ENCODE measurements at regions not wholly inside any gene's neighbourhood (a gene's known extent, or its start where the extent isn't known, plus 50 kb on each side); places are given as distances from the start of the nearest gene placed in this dataset.
"Not testable (repeated sequence)": the region's sequence is repeated elsewhere in the genome, so short reads cannot be mapped to it uniquely, and the experiment has no call there.

DNA sequence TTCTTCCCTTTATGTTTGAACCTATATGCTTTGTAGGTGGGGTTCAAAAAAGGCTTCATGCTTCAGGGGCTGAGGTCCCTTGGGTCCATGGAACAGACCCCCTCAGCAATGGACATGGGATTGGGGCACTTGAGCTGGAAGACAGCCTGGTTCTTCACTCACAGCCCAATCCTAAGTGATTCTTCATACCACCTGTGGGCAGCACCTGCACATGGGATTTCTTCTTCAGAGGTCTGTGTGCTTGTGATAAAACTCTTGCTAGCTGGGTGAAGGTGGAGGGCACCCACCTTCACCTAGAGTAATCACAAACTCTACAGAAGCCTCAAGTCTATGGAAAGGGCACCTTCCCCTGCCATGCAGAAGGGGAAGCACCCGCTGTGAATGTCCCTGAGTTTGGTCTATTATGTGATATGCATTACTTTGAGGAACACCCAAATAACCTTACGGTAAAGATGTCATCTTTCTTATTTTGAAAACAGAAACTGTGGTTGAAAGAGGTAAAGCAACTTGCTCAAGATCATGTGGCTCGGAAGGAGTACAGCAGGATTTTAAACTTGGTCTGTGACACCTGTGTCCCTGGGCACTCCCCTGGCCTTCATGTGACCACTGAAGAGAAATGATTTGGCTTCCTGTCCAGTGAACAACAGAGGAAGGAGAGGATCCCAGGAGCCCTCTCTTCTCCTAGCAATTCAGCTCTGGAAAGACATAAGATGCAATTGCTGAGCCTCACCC, 469.5 kb upstream of the ZMIZ1 start:
- peaks cover 6% of the 10 kb centered on the region for H3K4me1 Mint-ChIP-seq
- no peak for DNase-seq
- no peak overlapping the region for H3K4me3 Mint-ChIP-seq
- no peak overlapping the region for H3K27ac Mint-ChIP-seq
- H3K36me3 Mint-ChIP-seq (ENCODE audit: low read depth) = no peaks in the 10 kb centered on the region
- intact Hi-C loops (cut with micrococcal nuclease) = no loop called here
- H3K9me3 Mint-ChIP-seq = no peaks in the 10 kb centered on the region
- H3K27me3 Mint-ChIP-seq = no peaks in the 10 kb centered on the region

DNA sequence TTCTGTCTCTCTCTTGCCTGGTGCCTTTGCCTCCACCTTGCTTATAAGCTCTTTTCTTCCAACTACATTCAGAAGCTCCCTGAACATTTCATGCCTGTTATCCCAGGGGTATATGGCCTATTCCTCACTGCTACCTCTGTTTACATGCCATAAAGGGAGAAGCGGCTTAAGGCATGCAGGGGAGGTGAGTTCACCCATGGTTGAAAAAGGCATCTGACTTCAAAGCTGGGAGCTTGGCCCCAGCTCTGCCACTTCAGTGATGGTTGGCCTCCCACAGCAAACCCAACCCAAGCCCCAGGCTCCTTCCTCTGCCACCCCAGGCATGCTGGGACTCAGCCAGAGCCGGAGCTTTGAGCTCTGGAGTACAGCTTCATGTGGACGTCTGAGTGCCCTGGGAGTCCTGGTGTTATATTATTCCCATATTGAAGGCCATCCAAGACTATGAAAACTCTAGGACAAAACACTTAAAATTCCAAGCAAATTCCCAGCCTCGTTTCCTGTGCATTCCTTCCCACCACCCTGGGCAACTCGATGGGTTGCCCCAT, 468.6 kb upstream of the ZMIZ1 start:
- intact Hi-C loops (cut with micrococcal nuclease) = no loop called here
- peaks cover 6% of the 10 kb centered on the region for H3K4me1 Mint-ChIP-seq
- no peaks in the 10 kb centered on the region for H3K9me3 Mint-ChIP-seq
- no peaks in the 10 kb centered on the region for H3K36me3 Mint-ChIP-seq (ENCODE audit: low read depth)
- H3K27ac Mint-ChIP-seq = no peak overlapping the region
- no peaks in the 10 kb centered on the region for H3K27me3 Mint-ChIP-seq
- DNase-seq = no peak
- H3K4me3 Mint-ChIP-seq = no peak overlapping the region

DNA sequence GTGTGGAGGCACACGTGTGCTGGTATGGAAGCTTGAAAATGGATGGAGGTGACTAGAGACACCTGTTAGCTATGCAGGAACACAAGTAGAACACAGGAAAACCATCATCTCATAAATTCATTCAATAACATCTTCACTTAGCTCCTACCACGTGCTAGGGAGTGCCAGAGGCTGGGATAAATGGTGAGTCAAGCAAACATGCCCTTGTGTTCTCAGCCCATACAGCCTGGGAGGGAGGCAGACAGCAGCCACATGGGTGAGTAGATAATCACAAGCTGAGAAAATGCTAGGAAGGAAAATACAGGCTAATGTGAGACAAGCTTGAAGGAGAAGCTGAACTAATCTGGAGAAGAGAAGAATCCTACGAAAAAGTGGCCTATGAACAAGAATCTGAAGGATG, 468.0 kb upstream of the ZMIZ1 start:
- DNase-seq = no peak
- H3K27ac Mint-ChIP-seq = no peak overlapping the region

DNA sequence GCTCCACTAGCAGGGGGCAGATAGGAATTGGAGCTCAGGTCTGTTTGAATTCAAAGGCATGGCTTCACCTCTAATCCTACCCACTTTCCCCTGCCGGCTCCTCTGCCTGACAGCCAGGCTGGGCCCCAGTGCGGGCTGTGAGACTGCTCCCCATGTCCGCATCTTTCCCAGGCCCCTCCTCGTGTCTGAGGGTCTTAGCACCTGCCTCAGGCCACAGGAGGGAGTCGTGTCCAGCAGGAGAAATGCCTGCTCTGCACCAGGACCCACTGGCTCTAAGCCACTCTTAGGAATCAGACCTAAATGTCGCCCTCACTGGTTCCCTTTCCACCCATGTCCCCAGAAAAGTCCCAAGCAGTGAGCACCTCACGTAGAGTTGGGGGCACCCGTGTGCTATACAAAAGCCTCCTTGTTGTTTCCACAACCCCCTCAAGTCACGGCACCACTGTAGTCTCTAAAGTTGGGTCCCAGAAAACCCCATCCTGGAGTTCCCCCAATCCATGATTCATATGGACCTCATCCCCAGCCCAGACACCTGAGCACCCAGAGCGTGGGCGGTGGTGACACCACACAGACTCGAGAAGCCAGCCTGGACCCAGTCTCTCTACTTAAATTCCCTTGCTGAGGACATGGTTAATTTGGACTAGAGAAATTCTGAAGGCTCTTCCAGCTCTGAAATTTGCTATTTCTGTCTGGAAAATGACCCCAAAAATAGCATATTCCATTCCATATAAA, 466.4 kb upstream of the ZMIZ1 start:
- Mint-ChIP-seq H3K36me3 (ENCODE audit: low read depth) (no peaks in the 10 kb centered on the region), H3K27me3 (no peaks in the 10 kb centered on the region), H3K4me1 (peaks cover 6% of the 10 kb centered on the region), H3K4me3 (no peak overlapping the region), H3K27ac (peak overlapping the region; percentile 48), H3K9me3 (no peaks in the 10 kb centered on the region)
- no peak for DNase-seq
- intact Hi-C loops (cut with micrococcal nuclease) = loop anchor here (2.0 kb wide), 1 partner anchor 24 kb away; no protein-coding TSS in a partner anchor

More for the DNA sequence above, 468.0 kb upstream of the ZMIZ1 start:
- no peaks in the 10 kb centered on the region for H3K27me3 Mint-ChIP-seq
- intact Hi-C loops (cut with micrococcal nuclease) = no loop called here
- H3K4me1 Mint-ChIP-seq = peaks cover 6% of the 10 kb centered on the region
- no peaks in the 10 kb centered on the region for H3K36me3 Mint-ChIP-seq (ENCODE audit: low read depth)
- no peaks in the 10 kb centered on the region for H3K9me3 Mint-ChIP-seq
- no peak overlapping the region for H3K4me3 Mint-ChIP-seq

DNA sequence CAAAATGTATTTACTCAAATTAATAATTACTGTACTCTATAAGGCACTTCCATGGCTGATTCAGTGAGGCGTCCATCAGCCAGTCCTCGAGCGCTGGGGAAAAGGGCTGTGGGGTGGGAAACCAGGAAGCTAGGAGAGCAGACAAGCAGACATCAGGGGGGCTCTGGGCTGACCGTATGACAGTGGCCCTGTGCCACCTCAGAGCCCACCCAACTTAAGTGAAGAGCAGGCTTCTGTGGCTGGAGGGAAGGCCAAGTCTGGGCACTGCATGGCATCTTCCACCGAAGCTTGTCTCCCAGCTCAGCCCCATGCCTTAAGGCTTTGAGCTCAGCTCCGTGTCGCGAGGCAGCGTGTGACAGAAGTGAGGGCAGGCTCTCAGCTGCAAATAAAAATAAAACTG, 464.5 kb upstream of the ZMIZ1 start:
- DNase-seq = no peak
- H3K4me1 Mint-ChIP-seq = peaks cover 6% of the 10 kb centered on the region
- H3K36me3 Mint-ChIP-seq (ENCODE audit: low read depth) = no peaks in the 10 kb centered on the region
- H3K27ac Mint-ChIP-seq = no peak overlapping the region
- H3K9me3 Mint-ChIP-seq = no peaks in the 10 kb centered on the region
- H3K4me3 Mint-ChIP-seq = no peak overlapping the region
- intact Hi-C loops (cut with micrococcal nuclease) = no loop called here
- H3K27me3 Mint-ChIP-seq = peaks cover 4% of the 10 kb centered on the region

DNA sequence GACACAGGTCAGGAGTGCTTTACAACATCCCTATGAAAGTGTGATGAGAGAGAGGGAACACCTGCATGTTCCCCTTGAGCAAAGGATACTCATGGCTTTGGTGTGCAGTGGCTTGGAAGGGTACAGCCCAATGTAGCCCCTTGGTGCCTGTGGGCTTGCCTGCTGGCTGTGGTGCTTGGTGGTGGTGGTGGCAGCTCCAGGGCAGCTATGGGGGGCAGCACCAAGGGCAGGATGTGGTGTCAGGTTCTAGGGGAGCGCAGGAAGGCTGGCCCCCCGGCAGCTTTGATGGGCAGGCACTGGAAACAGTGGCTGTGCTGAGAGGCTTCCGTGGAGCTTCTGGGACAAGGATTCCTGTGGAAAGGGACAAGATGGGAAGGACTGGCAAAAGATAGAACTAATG, 464.0 kb upstream of the ZMIZ1 start:
- H3K4me3 Mint-ChIP-seq = no peak overlapping the region
- H3K27me3 Mint-ChIP-seq = peaks cover 4% of the 10 kb centered on the region
- H3K36me3 Mint-ChIP-seq (ENCODE audit: low read depth) = no peaks in the 10 kb centered on the region
- H3K4me1 Mint-ChIP-seq = peaks cover 6% of the 10 kb centered on the region
- peaks cover under 1% of the 10 kb centered on the region for H3K9me3 Mint-ChIP-seq
- H3K27ac Mint-ChIP-seq = no peak overlapping the region
- intact Hi-C loops (cut with micrococcal nuclease) = no loop called here
- DNase-seq = no peak

DNA sequence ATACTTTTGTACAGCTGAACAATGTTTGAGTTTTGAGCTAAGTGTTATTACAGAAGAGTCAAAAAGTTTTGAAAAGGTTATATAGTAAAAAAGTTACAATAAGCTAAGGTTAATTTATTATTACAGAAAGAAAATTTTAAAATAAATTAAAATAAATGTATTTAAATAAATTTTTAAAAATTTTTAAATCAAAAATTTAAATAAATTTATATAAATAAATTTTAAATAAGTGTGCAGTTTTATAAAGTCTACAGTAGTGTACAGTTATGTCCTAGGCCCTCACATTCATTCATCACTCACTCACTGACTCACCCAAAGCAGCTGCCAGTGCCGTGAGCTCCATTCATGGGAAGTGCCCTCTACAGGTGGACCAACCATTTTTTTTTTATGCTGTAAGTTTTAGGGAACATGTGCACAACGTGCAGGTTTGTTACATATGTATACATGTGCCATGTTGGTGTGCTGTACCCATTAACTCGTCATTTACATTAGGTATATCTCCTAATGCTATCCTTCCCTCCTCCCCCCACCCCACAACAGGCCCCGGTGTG, 462.9 kb upstream of the ZMIZ1 start:
- intact Hi-C loops (cut with micrococcal nuclease) = no loop called here
- peaks cover 6% of the 10 kb centered on the region for H3K4me1 Mint-ChIP-seq
- peaks cover 9% of the 10 kb centered on the region for H3K27me3 Mint-ChIP-seq
- H3K36me3 Mint-ChIP-seq (ENCODE audit: low read depth) = no peaks in the 10 kb centered on the region
- H3K4me3 Mint-ChIP-seq = no peak overlapping the region
- peaks cover 8% of the 10 kb centered on the region for H3K9me3 Mint-ChIP-seq
- no peak overlapping the region for H3K27ac Mint-ChIP-seq
- no peak for DNase-seq

DNA sequence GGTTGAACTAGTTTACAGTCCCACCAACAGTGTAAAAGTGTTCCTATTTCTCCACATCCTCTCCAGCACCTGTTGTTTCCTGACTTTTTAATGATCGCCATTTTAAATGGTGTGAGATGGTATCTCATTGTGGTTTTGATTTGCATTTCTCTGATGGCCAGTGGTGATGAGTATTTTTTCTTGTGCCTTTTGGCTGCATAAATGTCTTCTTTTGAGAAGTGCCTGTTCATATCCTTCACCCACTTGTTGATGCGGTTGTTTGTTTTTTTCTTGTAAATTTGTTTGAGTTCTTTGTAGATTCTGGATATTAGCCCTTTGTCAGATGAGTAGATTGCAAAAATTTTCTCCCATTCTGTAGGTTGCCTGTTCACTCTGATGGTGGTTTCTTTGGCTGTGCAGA, 462.0 kb upstream of the ZMIZ1 start:
- H3K9me3 Mint-ChIP-seq = not testable (repeated sequence)

DNA sequence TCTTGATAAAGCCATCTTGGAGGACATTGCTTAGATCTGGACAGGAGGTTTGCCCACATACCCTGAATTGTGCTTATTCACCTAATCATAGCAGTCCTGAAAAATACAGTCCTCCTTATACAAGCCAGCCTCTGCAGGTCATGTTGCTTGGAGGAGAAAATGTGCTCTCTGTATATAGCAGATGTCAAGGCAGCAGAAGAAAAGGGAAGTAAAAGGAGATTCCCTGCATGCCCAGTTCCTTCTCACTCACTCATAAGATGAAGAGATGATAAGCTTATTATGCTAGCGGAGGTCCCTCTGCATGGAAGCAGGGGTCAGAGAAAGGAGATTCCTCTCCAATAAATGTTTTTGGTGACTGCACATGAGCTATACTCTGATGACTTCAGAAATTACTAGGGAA, 458.8 kb upstream of the ZMIZ1 start:
- H3K4me1 Mint-ChIP-seq = no peaks in the 10 kb centered on the region
- peaks cover 8% of the 10 kb centered on the region for H3K9me3 Mint-ChIP-seq
- H3K4me3 Mint-ChIP-seq = no peak overlapping the region
- no peak overlapping the region for H3K27ac Mint-ChIP-seq
- no peak for DNase-seq
- no peaks in the 10 kb centered on the region for H3K36me3 Mint-ChIP-seq (ENCODE audit: low read depth)
- intact Hi-C loops (cut with micrococcal nuclease) = no loop called here
- H3K27me3 Mint-ChIP-seq = peaks cover 9% of the 10 kb centered on the region

More for the DNA sequence above, 462.0 kb upstream of the ZMIZ1 start:
- H3K4me1 Mint-ChIP-seq; DNase-seq; intact Hi-C loops (cut with micrococcal nuclease); H3K36me3 Mint-ChIP-seq (ENCODE audit: low read depth); H3K4me3 Mint-ChIP-seq; H3K27me3 Mint-ChIP-seq; H3K27ac Mint-ChIP-seq: not testable (repeated sequence)

DNA sequence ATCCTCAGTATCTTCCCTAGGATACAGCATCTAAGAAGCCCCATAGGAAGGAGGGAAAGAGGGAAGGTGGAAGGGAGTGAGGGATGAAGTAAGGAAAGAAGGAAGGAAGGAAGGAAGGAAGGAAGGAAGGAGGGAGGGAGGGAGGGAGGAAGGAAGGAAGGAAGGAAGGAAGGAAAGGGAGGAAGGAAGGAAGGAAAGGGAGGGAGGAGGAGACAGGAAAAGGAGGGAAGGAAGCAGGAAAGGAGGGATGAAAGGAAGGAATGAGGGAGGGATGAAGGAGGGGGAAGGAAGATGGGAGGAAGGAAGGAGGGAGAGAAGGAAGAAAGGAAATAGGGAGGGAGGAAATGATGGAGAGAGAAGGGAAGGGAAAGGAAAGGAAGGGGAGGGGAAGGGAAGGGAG, 455.6 kb upstream of the ZMIZ1 start:
- Mint-ChIP-seq H3K36me3 (ENCODE audit: low read depth) (no peaks in the 10 kb centered on the region), H3K4me1 (no peaks in the 10 kb centered on the region), H3K27ac (no peak overlapping the region), H3K27me3 (peaks cover 8% of the 10 kb centered on the region), H3K4me3 (no peak overlapping the region), H3K9me3 (peaks cover 8% of the 10 kb centered on the region)
- intact Hi-C loops (cut with micrococcal nuclease) = no loop called here
- DNase-seq = no peak

DNA sequence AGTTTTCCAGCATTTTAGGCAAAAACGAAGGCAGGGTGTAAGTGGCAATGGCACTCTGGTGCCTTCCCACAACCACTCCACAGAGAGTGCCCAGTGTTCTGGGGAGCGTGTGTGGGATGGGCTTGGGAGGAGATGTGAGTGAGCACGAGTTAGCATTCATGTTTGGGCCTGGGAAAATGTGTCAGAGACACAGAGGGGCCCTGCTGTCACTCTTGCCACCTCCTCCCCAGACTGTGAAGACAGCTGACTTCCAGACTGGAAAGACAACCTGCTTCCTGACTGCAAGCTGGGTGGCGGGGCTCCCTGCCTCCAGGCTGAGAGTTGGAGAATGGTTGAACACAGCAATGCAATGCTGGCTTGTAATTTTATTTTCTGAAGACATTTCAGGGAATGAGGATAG, 454.5 kb upstream of the ZMIZ1 start:
- intact Hi-C loops (cut with micrococcal nuclease) = no loop called here
- Mint-ChIP-seq H3K36me3 (ENCODE audit: low read depth) (no peaks in the 10 kb centered on the region), H3K4me1 (no peaks in the 10 kb centered on the region), H3K27ac (no peak overlapping the region), H3K27me3 (peaks cover 7% of the 10 kb centered on the region), H3K4me3 (no peak overlapping the region), H3K9me3 (peaks cover 8% of the 10 kb centered on the region)
- no peak for DNase-seq

DNA sequence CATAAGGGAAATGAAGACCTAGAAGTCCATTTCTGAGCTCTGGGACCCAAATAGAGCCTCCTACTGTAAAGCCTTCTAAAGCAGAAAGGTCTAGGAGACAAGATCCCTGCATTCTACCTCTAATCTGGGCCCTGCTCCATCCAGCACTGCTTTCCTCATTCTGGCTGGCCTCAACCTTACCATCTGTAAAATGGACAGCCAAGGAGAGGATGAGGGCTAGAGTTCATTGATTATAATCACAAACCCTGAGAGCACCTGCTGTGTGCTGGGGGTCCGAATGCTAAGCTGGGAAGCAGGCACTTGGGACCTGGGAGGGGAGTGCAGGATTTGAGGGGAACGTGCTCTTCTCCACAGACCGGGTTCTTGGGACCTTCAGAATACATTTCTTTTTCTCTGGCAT, 454.0 kb upstream of the ZMIZ1 start:
- intact Hi-C loops (cut with micrococcal nuclease) = no loop called here
- Mint-ChIP-seq H3K4me1 (no peaks in the 10 kb centered on the region), H3K9me3 (peaks cover 7% of the 10 kb centered on the region), H3K36me3 (ENCODE audit: low read depth) (no peaks in the 10 kb centered on the region), H3K4me3 (no peak overlapping the region), H3K27ac (no peak overlapping the region), H3K27me3 (peaks cover 6% of the 10 kb centered on the region)
- no peak for DNase-seq

DNA sequence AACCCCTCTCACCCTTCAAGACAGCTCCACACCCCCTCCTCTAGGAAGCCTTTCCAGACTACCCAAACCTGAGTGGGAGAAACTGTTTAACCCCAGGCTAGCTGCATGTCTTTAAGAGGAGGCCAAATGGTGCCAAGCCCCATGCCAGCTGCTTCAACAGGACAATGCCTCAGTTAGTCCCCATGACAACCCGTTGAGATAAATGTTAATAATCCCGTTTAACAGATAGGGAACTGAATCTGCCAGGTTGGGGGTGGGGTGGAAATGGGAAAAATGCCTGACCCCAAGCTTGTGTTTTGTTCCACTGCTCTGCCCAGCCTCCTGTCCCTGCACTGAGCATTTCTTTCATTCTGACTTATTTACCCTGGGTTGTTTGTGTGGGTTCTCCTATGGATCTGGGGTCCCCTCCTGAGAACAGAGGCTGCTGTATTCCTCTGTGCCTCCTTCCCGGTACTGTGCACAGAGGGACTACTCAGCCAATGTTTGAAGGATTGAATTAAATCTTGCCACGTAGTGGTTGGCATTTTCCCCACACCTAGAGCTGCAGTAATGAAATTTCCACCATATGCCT, 452.6 kb upstream of the ZMIZ1 start:
- intact Hi-C loops (cut with micrococcal nuclease) = no loop called here
- DNase-seq = no peak
- no peaks in the 10 kb centered on the region for H3K36me3 Mint-ChIP-seq (ENCODE audit: low read depth)
- H3K4me3 Mint-ChIP-seq = no peak overlapping the region
- H3K4me1 Mint-ChIP-seq = no peaks in the 10 kb centered on the region
- H3K9me3 Mint-ChIP-seq = no peaks in the 10 kb centered on the region
- H3K27ac Mint-ChIP-seq = no peak overlapping the region
- H3K27me3 Mint-ChIP-seq = peaks cover 1% of the 10 kb centered on the region

DNA sequence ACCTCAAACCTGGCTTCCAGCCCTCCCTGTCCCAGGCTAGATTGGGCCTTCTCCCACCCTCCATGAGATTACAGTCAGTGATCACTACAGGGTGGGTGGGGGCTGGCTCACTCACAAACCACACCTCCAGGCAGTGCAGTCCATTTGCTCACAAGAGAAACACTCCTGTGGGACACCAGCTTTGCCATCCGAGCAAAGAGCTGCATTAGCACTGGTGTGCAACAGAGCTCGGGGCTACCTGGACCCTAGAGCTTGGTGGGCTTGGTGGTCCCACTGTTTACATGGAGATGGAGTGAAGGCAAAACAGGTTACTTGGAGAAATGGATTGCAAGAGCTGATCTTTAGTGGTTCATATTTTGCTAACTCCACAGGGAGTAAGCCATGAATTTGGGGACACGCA, 451.7 kb upstream of the ZMIZ1 start:
- intact Hi-C loops (cut with micrococcal nuclease) = no loop called here
- H3K4me3 Mint-ChIP-seq = no peak overlapping the region
- no peak overlapping the region for H3K27ac Mint-ChIP-seq
- DNase-seq = no peak
- peaks cover 1% of the 10 kb centered on the region for H3K27me3 Mint-ChIP-seq
- H3K9me3 Mint-ChIP-seq = no peaks in the 10 kb centered on the region
- no peaks in the 10 kb centered on the region for H3K4me1 Mint-ChIP-seq
- no peaks in the 10 kb centered on the region for H3K36me3 Mint-ChIP-seq (ENCODE audit: low read depth)

Data from activated CD4-positive, alpha-beta T cell treated with anti-CD3 and anti-CD28 coated beads, Interleukin-2, amount 10 ng/mL, durations not matched to agents 24 days and 14 days (primary cell).